H1 (cell line): ENCODE measurements at regions not wholly inside any gene's neighbourhood (a gene's known extent, or its start where the extent isn't known, plus 50 kb on each side); places are given as distances from the start of the nearest gene placed in this dataset.

Experiments used
- CBX5 ChIP-seq: fragments of 300-800, 300-1000 bp; sonication (generic); IDR thresholded peaks from 2 replicates; pipeline ENCODE4 v1.7.1; 2016; ENCODE audit warnings: antibody characterized with exemption, low read length, low read depth
- CTCF ChIP-seq, 3 experiments: IDR thresholded peaks; 1 replicate in 2 of 3; 2 replicates in 1 of 3; pipeline versions ENCODE4 v1.5.1 to v1.6.1; 2011; ENCODE audit warnings: low read length in 3 of 3, mild to moderate bottlenecking in 3 of 3, inconsistent platforms in 2 of 3, low read depth in 1 of 3, moderate library complexity in 1 of 3; ENCODE audit not compliant: insufficient read depth in 1 of 3; ENCODE audit errors: control extremely low read depth in 1 of 3
- TEAD4 ChIP-seq: IDR thresholded peaks from 2 replicates; pipeline ENCODE4 v1.6.1; 2012; ENCODE audit warnings: low read depth, low read length, inconsistent platforms, mixed read lengths

GRCh38 chr4:79224777-79225104, 101.1 kb downstream of the NAA11 start:
- TF ChIP-seq TEAD4: no peak
- TF ChIP-seq CTCF (IDR thresholded peaks at IDR 0.05; ENCODE audit: control extremely low read depth in 1 of 3, insufficient read depth in 1 of 3, low read depth in 1 of 3, low read length in 3 of 3): no peak
- TF ChIP-seq CBX5: no peak
